OCI-LY1 (cell line): ENCODE measurements at regions not wholly inside any gene's neighbourhood (a gene's known extent, or its start where the extent isn't known, plus 50 kb on each side); places are given as distances from the start of the nearest gene placed in this dataset.
A peak's percentile ranks its signal among the peaks of the same experiment; 100 is the strongest.

Source experiments
- H2AFZ ChIP-seq: fragments of 200-600 bp; sonication (generic), shearing (Covaris generic); 2 replicates; pipeline ENCODE4 v1.6.0; 2014; ENCODE audit warnings: antibody characterized with exemption, mild to moderate bottlenecking, low read length
- H3F3A ChIP-seq: fragments of 200-600 bp; sonication (generic), shearing (Covaris generic); 2 replicates; pipeline ENCODE4 v1.6.0; 2014; ENCODE audit warnings: mild to moderate bottlenecking, antibody characterized with exemption, low read length, moderate library complexity; ENCODE audit not compliant: insufficient read depth
- H3K27ac ChIP-seq: fragments of 200-600 bp; sonication (generic); 2 replicates; pipeline ENCODE4 v1.5.1; 2014; ENCODE audit warnings: low read length, mixed run types, mild to moderate bottlenecking, low read depth; ENCODE audit not compliant: poor library complexity, severe bottlenecking
- H3K27me3 ChIP-seq: fragments of 200-600 bp; sonication (generic); 2 replicates; pipeline ENCODE4 v1.6.0; 2014; ENCODE audit warnings: antibody characterized with exemption, mild to moderate bottlenecking, low read length, moderate library complexity; ENCODE audit not compliant: insufficient read depth
- H3K36me3 ChIP-seq: fragments of 200-600 bp; sonication (generic); 2 replicates; pipeline ENCODE4 v1.6.1; 2014; ENCODE audit warnings: mild to moderate bottlenecking, antibody characterized with exemption, low read length, moderate library complexity, mixed read lengths; ENCODE audit not compliant: insufficient read depth
- H3K4me1 ChIP-seq: fragments of 200-600 bp; sonication (generic); 2 replicates; pipeline ENCODE4 v1.5.1; 2014; ENCODE audit warnings: mild to moderate bottlenecking, low read length, moderate library complexity; ENCODE audit not compliant: insufficient read depth, severe bottlenecking
- H3K4me2 ChIP-seq: fragments of 200-600 bp; sonication (generic), shearing (Covaris generic); 2 replicates; pipeline ENCODE4 v1.6.1; 2014; ENCODE audit warnings: low read length
- H3K4me3 ChIP-seq: fragments of 200-600 bp; sonication (generic); 2 replicates; pipeline ENCODE4 v1.5.1; 2014; ENCODE audit warnings: low read length, low read depth, mild to moderate bottlenecking, mixed read lengths; ENCODE audit not compliant: poor library complexity, severe bottlenecking
- H3K79me2 ChIP-seq: fragments of 200-600 bp; shearing (Covaris generic); 2 replicates; pipeline ENCODE4 v1.6.1; 2016; ENCODE audit warnings: mixed run types, low read length, mixed read lengths; ENCODE audit not compliant: insufficient read depth
- H3K9ac ChIP-seq: fragments of 200-600 bp; sonication (generic), shearing (Covaris generic); 2 replicates; pipeline ENCODE4 v1.6.1; 2014; ENCODE audit warnings: mild to moderate bottlenecking, low read length, mixed read lengths
- H3K9me2 ChIP-seq: fragments of 200-600 bp; sonication (generic), shearing (Covaris generic); 2 replicates; pipeline ENCODE4 v1.6.1; 2014; ENCODE audit warnings: low read depth, mild to moderate bottlenecking, low read length, mixed read lengths
- H3K9me3 ChIP-seq: fragments of 200-600 bp; shearing (Covaris generic); 2 replicates; pipeline ENCODE4 v1.6.1; 2014; ENCODE audit warnings: low read length, mixed read lengths
- H4K20me1 ChIP-seq: fragments of 200-600 bp; sonication (generic), shearing (Covaris generic); 2 replicates; pipeline ENCODE4 v1.6.0; 2016; ENCODE audit warnings: mild to moderate bottlenecking, low read length; ENCODE audit not compliant: insufficient read depth
- EZH2 ChIP-seq: fragments of 200-600 bp; sonication (generic), shearing (Covaris generic); IDR thresholded peaks from 2 replicates; pipeline ENCODE4 v1.8.0; 2017; ENCODE audit warnings: borderline replicate concordance, mixed run types, mild to moderate bottlenecking, antibody characterized with exemption, low read length, moderate library complexity, mixed read lengths
- TF ChIP-seq, protein P1 (sequence below): fragments of 200-600 bp; sonication (generic), shearing (Covaris generic); IDR thresholded peaks from 2 replicates; pipeline ENCODE4 v1.5.1; 2017; ENCODE audit warnings: mild to moderate bottlenecking, antibody characterized with exemption, low read length, moderate library complexity, mixed read lengths

DNA sequence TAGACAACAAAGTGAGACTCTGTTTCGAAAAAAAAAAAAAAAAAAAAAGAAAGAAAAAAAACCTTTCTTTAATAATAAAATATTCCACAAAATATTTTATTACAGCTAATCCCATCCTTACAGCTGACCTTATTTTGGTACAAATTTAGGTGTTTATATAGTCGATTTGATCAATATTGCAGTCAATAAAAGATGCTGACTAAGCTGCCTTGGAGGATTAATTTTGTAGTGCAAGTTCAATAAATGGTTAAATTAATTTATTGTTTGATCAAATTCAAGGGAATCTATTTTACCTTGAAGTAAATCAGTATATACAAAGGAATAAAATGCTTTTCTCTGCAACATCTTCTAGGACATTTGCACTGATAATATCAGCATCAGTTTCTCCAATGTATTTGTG, 1764.3 kb downstream of the NCAM2 start:
- no peak overlapping the region for H3K4me3 ChIP-seq
- H3K4me2 ChIP-seq: no peak overlapping the region
- no peak overlapping the region for H3K9ac ChIP-seq
- no peak overlapping the region for H2AFZ ChIP-seq
- H3K36me3 ChIP-seq: no peaks in the 10 kb centered on the region
- H3K27me3 ChIP-seq: no peaks in the 10 kb centered on the region
- H3K9me2 ChIP-seq: no peaks in the 10 kb centered on the region
- H3F3A ChIP-seq: no peaks in the 10 kb centered on the region
- H3K79me2 ChIP-seq: no peaks in the 10 kb centered on the region
- TF ChIP-seq EZH2: no peak
- TF ChIP-seq, protein P1, sequence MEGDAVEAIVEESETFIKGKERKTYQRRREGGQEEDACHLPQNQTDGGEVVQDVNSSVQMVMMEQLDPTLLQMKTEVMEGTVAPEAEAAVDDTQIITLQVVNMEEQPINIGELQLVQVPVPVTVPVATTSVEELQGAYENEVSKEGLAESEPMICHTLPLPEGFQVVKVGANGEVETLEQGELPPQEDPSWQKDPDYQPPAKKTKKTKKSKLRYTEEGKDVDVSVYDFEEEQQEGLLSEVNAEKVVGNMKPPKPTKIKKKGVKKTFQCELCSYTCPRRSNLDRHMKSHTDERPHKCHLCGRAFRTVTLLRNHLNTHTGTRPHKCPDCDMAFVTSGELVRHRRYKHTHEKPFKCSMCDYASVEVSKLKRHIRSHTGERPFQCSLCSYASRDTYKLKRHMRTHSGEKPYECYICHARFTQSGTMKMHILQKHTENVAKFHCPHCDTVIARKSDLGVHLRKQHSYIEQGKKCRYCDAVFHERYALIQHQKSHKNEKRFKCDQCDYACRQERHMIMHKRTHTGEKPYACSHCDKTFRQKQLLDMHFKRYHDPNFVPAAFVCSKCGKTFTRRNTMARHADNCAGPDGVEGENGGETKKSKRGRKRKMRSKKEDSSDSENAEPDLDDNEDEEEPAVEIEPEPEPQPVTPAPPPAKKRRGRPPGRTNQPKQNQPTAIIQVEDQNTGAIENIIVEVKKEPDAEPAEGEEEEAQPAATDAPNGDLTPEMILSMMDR: no peak
- H3K9me3 ChIP-seq: peaks cover 4% of the 10 kb centered on the region
- no peaks in the 10 kb centered on the region for H4K20me1 ChIP-seq
- H3K4me1 ChIP-seq: peaks cover 6% of the 10 kb centered on the region
- H3K27ac ChIP-seq: no peak overlapping the region

DNA sequence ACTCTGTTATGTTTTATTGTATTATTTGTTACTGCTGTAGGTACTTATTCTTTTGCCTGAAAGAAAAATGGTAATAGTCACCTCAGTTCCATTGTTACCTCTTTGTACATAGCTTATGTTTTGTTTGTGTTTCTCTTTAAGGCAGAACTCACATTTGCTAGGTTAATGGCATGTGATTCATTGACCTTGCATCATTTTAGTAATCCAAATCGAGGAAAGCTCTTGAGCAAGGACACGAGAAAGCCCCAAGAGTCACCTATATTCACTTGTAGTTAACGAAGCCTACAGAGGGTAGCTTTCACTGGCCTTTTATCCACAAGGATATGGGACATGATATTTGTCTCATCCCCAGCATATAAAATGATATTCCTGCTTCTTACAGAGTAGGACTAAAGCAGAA, 1765.2 kb downstream of the NCAM2 start:
- Histone ChIP-seq H3K4me2 (no peak overlapping the region), H2AFZ (0 out of 2 replicates have a peak overlapping the region, but pooled peaks have one; percentile 52), H3K9ac (no peak overlapping the region), H3K9me3 (peaks cover 4% of the 10 kb centered on the region), H3K4me1 (peaks cover 6% of the 10 kb centered on the region), H3K36me3 (no peaks in the 10 kb centered on the region), H3F3A (no peaks in the 10 kb centered on the region), H3K79me2 (no peaks in the 10 kb centered on the region), H3K4me3 (no peak overlapping the region), H3K9me2 (no peaks in the 10 kb centered on the region), H3K27me3 (no peaks in the 10 kb centered on the region), H4K20me1 (no peaks in the 10 kb centered on the region), H3K27ac (no peak overlapping the region)
- no peak for TF ChIP-seq EZH2
- TF ChIP-seq, protein P1: no peak

DNA sequence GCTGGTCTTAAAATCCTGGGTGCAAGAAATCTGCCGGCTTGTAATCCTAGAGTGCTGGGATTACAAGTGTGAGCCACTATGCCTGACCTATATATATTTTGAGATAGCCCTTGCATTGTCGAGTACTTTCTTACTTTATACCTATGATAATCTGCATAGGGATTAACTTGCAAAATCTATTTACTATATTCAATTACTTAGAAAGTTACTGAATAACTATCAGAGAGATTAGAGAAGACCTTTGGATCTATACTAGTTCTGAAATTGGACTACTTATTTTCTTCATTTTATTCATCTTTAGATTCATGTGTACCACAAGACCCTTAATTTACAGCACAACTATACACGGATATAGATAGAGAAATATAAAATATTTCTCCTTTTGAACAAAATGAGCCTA, 1766.0 kb downstream of the NCAM2 start:
- Histone ChIP-seq H3K4me1 (peaks cover 6% of the 10 kb centered on the region), H3K4me3 (no peak overlapping the region), H3K9ac (no peak overlapping the region), H4K20me1 (no peaks in the 10 kb centered on the region), H3F3A (no peaks in the 10 kb centered on the region), H3K79me2 (no peaks in the 10 kb centered on the region), H3K36me3 (no peaks in the 10 kb centered on the region), H3K4me2 (no peak overlapping the region), H2AFZ (no peak overlapping the region), H3K9me2 (no peaks in the 10 kb centered on the region), H3K27ac (no peak overlapping the region), H3K9me3 (peaks cover 4% of the 10 kb centered on the region), H3K27me3 (no peaks in the 10 kb centered on the region)
- TF ChIP-seq, protein P1: no peak
- no peak for TF ChIP-seq EZH2
